HEK293 (cell line): ENCODE measurements at regions not wholly inside any gene's neighbourhood (a gene's known extent, or its start where the extent isn't known, plus 50 kb on each side); places are given as distances from the start of the nearest gene placed in this dataset.

ENCODE experiments used
- CTCF ChIP-seq: fragments of 450-650 bp; formaldehyde crosslinking; IDR thresholded peaks from 2 replicates; pipeline ENCODE4 v1.5.1; 2016; ENCODE audit warnings: missing biosample characterization, missing genetic modification characterization
- ZXDB ChIP-seq: fragments of 450-650 bp; formaldehyde crosslinking; IDR thresholded peaks from 2 replicates; pipeline ENCODE4 v1.5.1; 2016; ENCODE audit warnings: missing biosample characterization, missing genetic modification characterization

DNA sequence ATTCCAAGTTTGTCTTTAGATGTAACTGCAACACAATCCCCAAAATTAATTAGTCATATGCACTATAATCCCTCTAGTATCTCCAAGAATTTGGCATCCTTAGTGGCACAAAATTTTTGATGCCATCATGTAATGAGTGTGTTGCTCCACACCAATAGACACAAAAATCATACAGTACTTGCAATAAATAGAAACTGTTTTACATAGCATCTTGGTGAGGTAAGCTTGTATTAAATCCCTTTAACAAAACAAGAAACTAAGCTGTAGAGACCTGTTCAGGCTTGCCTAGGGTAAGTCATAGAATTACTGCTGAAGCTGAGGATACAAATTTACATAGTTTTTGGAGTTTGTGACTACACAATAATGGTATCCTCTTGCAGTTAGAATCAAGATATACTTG lies 64.5 kb upstream of the PRSS12 start:
- no peak for TF ChIP-seq CTCF
- TF ChIP-seq ZXDB (tag by site-specific recombination): no peak
